Type B pancreatic cell (in vitro differentiated cells): ENCODE measurements at regions not wholly inside any gene's neighbourhood (a gene's known extent, or its start where the extent isn't known, plus 50 kb on each side); places are given as distances from the start of the nearest gene placed in this dataset.

Experiments used
- DNase-seq: peaks from one replicate; pipeline ENCODE4 v3.0.0; 2021; ENCODE audit warnings: mixed read lengths; ENCODE audit not compliant: unreplicated experiment; ENCODE audit errors: extremely low spot score
- H3K27ac Mint-ChIP-seq: 2 replicates; pipeline ENCODE4 v1.8.0; 2021; ENCODE audit warnings: mild to moderate bottlenecking, mixed read lengths
- H3K27me3 Mint-ChIP-seq: 2 replicates; pipeline ENCODE4 v1.8.0; 2021; ENCODE audit warnings: mixed read lengths
- H3K36me3 Mint-ChIP-seq: 2 replicates; pipeline ENCODE4 v1.8.0; 2021; ENCODE audit warnings: mixed read lengths
- H3K4me1 Mint-ChIP-seq: one replicate; pipeline ENCODE4 v1.8.0; 2021; ENCODE audit warnings: mixed read lengths; ENCODE audit not compliant: unreplicated experiment
- H3K4me3 Mint-ChIP-seq: 2 replicates; pipeline ENCODE4 v1.8.0; 2021; ENCODE audit warnings: mild to moderate bottlenecking, mixed read lengths
- H3K9me3 Mint-ChIP-seq: 2 replicates; pipeline ENCODE4 v1.8.0; 2021; ENCODE audit warnings: mixed read lengths
- TF ChIP-seq, protein P1 (sequence below): fragments of 200-600 bp; sonication (generic); conservative IDR thresholded peaks from 2 replicates; pipeline ENCODE4 v1.5.0; 2021; ENCODE audit warnings: antibody characterized with exemption, mild to moderate bottlenecking

DNA sequence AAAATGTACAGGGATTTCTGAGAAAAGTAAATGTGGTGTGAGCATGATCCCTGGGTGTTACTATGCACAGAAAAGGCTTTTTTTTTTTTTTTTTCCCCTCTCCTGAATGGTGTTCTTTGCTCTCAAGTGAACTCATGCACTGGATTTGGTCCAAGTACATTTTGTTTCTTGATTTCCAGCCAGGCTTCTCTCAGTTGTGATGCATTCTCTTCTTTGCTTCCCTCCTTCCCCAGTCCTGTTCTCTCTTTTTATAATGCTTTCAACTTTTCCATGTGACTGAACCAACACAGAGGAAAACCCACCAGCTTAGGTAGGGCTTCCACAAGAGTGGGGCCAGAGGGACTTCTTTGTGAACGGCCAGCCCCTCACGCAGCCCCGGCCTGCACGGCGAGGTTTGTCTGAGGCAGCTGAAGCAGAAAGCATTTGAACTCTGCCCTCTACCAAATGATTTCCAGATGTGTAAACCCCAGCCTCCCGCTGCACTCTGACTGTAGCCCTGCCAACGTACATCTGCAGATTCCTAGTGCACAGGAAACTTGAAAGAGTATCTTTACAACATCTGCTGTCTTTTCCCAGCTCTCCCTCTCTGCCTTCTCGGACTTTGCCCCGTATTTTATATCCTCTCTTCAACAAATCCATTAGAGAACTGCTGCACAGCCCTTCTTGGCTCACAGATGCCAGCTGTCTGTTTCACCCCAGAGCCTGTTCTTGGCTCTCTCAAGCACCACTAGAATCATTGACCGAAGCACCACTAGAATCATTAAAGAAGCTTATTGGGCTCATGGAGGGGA, 71.8 kb upstream of the CD180 start:
- Mint-ChIP-seq H3K4me1 (peaks cover 5% of the 10 kb centered on the region), H3K27ac (no peak overlapping the region), H3K4me3 (no peak overlapping the region), H3K36me3 (no peaks in the 10 kb centered on the region), H3K9me3 (peaks cover 7% of the 10 kb centered on the region), H3K27me3 (no peaks in the 10 kb centered on the region)
- DNase-seq: peak; percentile 81
- TF ChIP-seq, protein P1, sequence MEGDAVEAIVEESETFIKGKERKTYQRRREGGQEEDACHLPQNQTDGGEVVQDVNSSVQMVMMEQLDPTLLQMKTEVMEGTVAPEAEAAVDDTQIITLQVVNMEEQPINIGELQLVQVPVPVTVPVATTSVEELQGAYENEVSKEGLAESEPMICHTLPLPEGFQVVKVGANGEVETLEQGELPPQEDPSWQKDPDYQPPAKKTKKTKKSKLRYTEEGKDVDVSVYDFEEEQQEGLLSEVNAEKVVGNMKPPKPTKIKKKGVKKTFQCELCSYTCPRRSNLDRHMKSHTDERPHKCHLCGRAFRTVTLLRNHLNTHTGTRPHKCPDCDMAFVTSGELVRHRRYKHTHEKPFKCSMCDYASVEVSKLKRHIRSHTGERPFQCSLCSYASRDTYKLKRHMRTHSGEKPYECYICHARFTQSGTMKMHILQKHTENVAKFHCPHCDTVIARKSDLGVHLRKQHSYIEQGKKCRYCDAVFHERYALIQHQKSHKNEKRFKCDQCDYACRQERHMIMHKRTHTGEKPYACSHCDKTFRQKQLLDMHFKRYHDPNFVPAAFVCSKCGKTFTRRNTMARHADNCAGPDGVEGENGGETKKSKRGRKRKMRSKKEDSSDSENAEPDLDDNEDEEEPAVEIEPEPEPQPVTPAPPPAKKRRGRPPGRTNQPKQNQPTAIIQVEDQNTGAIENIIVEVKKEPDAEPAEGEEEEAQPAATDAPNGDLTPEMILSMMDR: no peak

DNA sequence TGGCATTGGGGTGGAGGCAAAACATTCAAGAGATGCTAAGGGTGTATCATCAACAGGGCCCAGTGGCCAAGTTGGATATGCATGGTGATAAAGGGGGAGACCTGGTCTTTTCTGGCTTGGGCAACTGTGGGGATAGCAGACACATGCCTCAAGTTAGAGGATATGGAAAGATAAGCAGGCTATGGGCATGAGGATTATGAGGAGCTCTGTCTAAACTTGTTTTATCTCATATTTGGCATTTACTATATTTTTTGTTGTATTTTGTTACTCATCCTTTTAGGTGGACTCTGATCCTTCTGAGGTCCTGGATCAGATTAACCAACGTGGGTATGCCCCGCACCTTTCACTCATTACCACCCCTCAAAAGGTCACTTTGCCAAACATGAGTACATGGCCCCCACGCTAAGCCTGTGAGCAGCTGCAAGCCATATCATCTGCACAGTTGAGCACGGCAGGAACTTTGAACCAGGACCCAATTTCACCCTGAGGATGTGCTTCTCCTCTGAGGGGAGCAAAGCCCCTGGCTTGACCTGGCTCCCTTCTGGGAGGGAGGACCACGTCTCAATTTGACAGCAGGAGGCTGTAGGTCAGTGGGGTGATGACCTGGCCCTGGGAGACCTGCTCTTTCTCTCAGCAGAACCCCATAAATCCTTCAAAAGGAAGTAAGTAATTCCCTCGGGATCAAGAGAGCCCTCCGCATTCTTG, 71.1 kb upstream of the CD180 start:
- Mint-ChIP-seq H3K4me1 (no peaks in the 10 kb centered on the region), H3K9me3 (peaks cover 7% of the 10 kb centered on the region), H3K36me3 (no peaks in the 10 kb centered on the region), H3K27ac (no peak overlapping the region), H3K4me3 (no peak overlapping the region), H3K27me3 (no peaks in the 10 kb centered on the region)
- no peak for DNase-seq
- TF ChIP-seq, protein P1: no peak

- DNase-seq: no peak
- H3K9me3 Mint-ChIP-seq: peaks cover 7% of the 10 kb centered on the region
- no peak overlapping the region for H3K4me3 Mint-ChIP-seq
- H3K27me3 Mint-ChIP-seq: no peaks in the 10 kb centered on the region
- H3K27ac Mint-ChIP-seq: no peak overlapping the region
- TF ChIP-seq, protein P1: no peak
- no peaks in the 10 kb centered on the region for H3K4me1 Mint-ChIP-seq
- H3K36me3 Mint-ChIP-seq: no peaks in the 10 kb centered on the region
Observed at GRCh38 chr5:67266654-67267350, 70.2 kb upstream of the CD180 start.

DNA sequence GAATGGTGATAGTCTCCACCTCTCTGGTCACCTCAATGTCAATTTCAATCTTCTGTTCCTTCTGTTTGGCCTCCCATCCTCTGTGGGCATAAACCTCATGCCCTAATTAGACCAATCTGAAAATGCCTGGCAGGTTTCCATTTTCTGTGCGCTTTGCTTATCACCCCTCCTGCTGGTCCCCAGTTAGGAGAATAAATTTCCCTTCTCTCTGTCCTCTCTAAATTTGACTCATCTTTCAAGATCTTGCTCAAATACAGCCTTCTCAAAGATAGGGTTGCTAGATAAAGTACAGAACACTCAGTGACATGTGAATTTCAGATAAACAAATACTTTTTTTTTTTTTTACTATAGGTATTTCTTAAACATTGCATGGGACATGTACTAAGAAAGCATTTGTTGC, 69.4 kb upstream of the CD180 start:
- Mint-ChIP-seq H3K27ac (no peak overlapping the region), H3K36me3 (peaks cover 5% of the 10 kb centered on the region), H3K9me3 (peaks cover 12% of the 10 kb centered on the region), H3K27me3 (no peaks in the 10 kb centered on the region), H3K4me1 (no peaks in the 10 kb centered on the region), H3K4me3 (no peak overlapping the region)
- TF ChIP-seq, protein P1: no peak
- DNase-seq: no peak

GRCh38 chr5:67263656-67264408, 67.2 kb upstream of the CD180 start:
- Mint-ChIP-seq H3K9me3 (peaks cover 17% of the 10 kb centered on the region), H3K27ac (no peak overlapping the region), H3K36me3 (peaks cover 10% of the 10 kb centered on the region), H3K4me3 (no peak overlapping the region), H3K4me1 (no peaks in the 10 kb centered on the region), H3K27me3 (no peaks in the 10 kb centered on the region)
- TF ChIP-seq, protein P1: no peak
- DNase-seq: no peak
